ENCODE measurements at regions not wholly inside any gene's neighbourhood (a gene's known extent, or its start where the extent isn't known, plus 50 kb on each side); places are given as distances from the start of the nearest gene placed in this dataset.
A peak's percentile ranks its signal among the peaks of the same experiment; 100 is the strongest.

DNA sequence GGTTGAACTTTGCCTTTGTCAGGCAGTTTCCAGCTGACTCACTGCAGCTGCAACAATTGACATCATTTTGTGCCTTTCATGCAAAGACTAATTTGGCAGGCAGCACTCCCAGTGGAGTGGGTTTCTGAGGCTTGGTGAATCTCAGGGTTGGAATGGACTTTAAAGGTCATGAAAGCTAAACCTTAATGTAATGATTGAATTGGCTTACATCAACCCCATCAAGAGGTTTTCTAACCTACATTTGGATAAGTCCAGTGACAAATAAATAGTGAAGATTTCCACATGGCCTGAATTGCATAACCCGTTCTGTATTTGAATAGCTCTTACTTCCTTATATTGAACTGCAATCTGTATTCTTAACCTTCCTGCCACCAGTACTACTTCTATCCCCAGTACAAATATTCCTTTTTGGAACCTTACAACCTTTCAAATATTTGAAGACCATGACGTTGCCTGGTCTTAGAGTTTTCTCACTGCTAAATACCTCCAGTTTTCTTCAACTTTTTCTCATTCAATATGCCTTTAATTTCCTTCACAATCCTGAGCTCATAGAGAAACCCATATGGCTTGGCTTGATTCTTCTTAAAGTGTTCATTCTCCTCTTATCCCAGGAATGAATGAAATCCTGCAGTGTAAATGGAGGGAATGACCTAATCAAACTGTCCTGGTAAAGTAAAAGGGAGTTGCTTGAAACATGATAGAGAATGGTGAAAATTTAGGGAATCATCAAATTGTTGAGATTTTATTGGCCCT lies 168.1 kb upstream of the NOVA1 start:
- peak; percentile 86 for DNase-seq (ENCODE audit: low read depth)
- no peak overlapping the region for H3K4me3 ChIP-seq (ENCODE audit: low read length)
- TF ChIP-seq, protein P1, sequence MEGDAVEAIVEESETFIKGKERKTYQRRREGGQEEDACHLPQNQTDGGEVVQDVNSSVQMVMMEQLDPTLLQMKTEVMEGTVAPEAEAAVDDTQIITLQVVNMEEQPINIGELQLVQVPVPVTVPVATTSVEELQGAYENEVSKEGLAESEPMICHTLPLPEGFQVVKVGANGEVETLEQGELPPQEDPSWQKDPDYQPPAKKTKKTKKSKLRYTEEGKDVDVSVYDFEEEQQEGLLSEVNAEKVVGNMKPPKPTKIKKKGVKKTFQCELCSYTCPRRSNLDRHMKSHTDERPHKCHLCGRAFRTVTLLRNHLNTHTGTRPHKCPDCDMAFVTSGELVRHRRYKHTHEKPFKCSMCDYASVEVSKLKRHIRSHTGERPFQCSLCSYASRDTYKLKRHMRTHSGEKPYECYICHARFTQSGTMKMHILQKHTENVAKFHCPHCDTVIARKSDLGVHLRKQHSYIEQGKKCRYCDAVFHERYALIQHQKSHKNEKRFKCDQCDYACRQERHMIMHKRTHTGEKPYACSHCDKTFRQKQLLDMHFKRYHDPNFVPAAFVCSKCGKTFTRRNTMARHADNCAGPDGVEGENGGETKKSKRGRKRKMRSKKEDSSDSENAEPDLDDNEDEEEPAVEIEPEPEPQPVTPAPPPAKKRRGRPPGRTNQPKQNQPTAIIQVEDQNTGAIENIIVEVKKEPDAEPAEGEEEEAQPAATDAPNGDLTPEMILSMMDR (conservative IDR thresholded peaks at IDR 0.05; ENCODE audit: low read length), result no peak

DNA sequence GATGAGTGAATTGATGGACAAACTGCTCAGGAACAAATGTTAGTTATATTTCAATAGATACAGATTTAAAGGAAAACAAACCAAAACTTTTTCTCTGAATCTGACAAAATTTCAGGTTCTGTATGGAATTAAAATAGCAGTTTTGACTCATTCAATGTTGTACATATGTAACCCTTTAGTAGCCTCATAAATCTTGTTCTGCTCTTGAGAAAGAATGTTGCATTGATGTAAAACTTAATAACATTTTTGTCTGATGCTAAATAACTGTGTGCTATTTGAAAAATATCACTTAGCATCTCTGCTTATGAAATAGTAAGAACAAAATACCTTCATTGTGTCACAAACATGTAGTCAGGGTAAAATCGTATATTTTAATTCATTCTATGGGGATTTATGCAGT lies 168.9 kb upstream of the NOVA1 start:
- TF ChIP-seq, protein P1 (conservative IDR thresholded peaks at IDR 0.05; ENCODE audit: low read length), result no peak
- peak; percentile 14 for DNase-seq (ENCODE audit: low read depth)
- H3K4me3 ChIP-seq (ENCODE audit: low read length), result no peak overlapping the region

DNA sequence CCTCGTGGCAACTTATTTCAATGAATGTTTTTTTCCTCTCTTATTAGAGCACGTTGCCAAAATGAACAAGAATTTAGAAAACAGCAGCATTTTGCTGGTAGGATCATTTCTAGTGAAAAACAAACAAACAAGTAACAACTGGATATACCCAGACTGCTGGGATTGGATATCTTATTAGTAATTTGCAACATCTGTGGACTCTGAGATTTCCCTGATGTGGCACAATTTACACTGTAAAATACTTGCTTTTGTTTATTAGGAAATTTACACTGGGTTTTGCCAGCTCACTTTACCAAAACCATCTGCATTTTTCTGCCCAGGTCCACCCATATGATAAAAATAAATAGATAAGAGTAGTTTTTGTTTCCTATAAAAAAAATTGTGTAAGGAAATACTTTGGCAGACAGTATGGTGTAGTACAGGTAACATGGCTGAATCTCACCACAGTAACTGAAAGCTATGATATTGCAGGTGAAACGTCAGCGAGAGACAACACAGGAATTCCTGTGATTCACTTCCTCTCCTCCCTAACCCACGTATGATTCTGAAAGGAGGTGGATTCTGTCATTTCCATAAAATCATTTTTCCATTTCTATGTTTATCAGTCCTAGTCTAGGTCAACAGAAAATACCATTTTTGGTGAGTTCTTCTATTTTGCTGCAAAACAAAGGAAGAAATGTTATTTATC lies 176.2 kb upstream of the NOVA1 start:
- H3K4me3 ChIP-seq (ENCODE audit: low read length), result no peak overlapping the region
- TF ChIP-seq, protein P1 (conservative IDR thresholded peaks at IDR 0.05; ENCODE audit: low read length), result no peak
- DNase-seq (ENCODE audit: low read depth), result no peak

DNA sequence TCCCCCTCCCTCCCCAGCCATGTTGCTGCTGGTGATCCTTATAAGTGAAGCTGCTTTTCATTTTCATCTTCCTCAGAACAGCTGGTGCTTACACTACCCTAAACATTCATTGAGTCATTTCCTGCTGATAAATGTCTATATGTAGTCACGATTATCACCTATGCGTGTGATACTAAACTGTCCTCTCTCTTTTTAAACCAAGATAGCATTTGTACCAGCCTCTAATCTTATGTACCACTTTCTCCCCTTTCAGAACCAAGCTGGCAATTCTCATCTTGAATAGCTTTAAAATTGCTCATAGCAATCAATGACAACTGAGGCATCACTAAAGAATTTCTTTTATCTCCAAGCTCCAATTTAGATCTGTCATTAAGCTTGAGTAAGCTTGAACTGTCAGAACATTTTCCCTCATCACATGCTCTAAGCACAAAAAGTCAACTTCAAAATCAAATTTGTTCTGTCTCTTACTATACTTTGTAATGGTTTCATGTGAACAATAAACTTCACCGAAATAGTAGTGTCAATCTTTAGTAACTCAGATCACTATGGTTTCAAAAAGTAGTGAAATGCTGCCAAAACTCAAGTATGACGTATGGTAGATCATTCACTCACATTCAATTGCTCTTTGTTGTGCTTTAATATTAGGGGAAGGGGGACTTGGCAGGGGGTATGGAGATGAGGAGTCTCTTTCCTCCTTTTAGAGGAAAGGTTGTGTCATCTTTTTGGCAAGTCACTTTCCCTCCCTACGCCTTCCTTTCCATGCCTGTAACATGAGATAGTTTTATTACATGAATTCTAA lies 178.1 kb upstream of the NOVA1 start:
- DNase-seq (ENCODE audit: low read depth), result peak; percentile 36
- TF ChIP-seq, protein P1 (conservative IDR thresholded peaks at IDR 0.05; ENCODE audit: low read length), result no peak
- H3K4me3 ChIP-seq (ENCODE audit: low read length), result peak overlapping the region; percentile 23

DNA sequence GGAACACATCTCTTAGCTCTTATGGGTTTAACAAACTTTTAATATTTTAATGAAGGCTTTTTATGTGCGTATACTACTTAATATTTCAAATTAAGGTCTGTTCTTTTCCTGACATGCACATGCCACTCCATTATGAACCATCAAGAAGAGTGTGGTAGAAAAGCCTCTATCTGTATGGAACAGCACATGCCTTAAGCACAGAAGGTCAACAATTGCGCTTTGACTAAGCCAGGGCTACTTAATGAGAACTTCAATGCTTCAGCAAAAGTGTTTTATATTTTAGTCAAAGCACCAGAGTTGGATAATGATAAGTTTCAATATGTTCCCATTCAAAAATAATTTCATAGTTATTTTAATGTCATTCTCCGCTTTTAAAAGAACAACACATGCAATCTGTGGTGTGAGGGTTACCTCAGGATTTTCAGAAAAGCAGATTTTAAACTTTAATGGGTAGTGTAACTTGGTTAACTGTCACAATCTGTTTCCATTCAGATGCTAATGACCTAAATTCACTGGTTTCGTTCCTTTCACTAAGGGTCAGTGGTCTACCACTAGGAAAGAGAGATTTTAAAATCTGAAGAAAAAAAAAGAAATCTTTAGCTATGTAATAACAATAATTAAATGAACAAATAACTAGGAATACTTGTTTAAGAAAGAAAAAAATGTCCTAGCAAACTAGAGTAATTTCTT lies 193.4 kb upstream of the NOVA1 start:
- TF ChIP-seq, protein P1 (conservative IDR thresholded peaks at IDR 0.05; ENCODE audit: low read length), result no peak
- DNase-seq (ENCODE audit: low read depth), result no peak
- no peak overlapping the region for H3K4me3 ChIP-seq (ENCODE audit: low read length)

DNA sequence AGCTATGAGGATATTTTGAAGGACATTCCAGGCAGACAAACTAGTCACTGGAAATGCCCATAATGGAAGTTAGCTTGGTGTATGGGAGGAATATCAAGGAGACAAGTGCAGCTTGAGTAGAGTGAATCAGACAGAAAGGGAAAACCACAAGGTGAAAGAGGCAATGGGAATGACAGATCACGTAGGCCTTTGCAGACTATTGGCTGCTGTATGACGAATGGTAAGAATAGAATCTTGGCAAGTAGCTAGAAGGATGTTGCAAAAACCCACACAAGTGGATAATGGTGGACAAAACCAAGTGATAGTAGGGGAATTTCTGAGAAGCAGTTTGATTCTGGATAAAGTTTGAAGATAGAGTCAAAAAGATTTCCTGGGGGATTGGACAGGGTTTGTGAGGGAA lies 196.9 kb upstream of the NOVA1 start:
- DNase-seq (ENCODE audit: low read depth), result peak; percentile 28
- no peak overlapping the region for H3K4me3 ChIP-seq (ENCODE audit: low read length)
- TF ChIP-seq, protein P1 (conservative IDR thresholded peaks at IDR 0.05; ENCODE audit: low read length), result no peak

All from AG10803 (cell line).